ENCODE measurements at regions not wholly inside any gene's neighbourhood (a gene's known extent, or its start where the extent isn't known, plus 50 kb on each side); places are given as distances from the start of the nearest gene placed in this dataset.

DNA sequence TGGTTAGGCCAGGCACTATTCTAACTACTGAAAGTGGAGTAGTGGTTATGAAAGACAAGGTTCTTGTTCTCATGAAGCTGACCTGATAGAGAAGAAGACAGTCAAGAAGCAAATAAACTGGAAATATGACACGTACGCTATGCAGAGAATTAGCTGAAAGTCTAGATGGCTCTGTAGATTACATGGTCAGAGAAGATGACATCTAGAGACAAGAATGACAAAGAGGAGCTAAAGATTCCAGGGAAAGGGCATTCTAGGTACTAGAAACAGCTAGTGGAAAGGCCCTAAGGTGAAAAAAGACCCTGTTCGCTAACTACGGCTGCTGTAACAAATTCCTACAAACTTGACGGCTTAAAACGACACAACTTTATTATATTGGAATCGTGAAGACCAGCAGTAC, 68.0 kb upstream of the NRIP1 start (continued):
- TF ChIP-seq, protein P1, sequence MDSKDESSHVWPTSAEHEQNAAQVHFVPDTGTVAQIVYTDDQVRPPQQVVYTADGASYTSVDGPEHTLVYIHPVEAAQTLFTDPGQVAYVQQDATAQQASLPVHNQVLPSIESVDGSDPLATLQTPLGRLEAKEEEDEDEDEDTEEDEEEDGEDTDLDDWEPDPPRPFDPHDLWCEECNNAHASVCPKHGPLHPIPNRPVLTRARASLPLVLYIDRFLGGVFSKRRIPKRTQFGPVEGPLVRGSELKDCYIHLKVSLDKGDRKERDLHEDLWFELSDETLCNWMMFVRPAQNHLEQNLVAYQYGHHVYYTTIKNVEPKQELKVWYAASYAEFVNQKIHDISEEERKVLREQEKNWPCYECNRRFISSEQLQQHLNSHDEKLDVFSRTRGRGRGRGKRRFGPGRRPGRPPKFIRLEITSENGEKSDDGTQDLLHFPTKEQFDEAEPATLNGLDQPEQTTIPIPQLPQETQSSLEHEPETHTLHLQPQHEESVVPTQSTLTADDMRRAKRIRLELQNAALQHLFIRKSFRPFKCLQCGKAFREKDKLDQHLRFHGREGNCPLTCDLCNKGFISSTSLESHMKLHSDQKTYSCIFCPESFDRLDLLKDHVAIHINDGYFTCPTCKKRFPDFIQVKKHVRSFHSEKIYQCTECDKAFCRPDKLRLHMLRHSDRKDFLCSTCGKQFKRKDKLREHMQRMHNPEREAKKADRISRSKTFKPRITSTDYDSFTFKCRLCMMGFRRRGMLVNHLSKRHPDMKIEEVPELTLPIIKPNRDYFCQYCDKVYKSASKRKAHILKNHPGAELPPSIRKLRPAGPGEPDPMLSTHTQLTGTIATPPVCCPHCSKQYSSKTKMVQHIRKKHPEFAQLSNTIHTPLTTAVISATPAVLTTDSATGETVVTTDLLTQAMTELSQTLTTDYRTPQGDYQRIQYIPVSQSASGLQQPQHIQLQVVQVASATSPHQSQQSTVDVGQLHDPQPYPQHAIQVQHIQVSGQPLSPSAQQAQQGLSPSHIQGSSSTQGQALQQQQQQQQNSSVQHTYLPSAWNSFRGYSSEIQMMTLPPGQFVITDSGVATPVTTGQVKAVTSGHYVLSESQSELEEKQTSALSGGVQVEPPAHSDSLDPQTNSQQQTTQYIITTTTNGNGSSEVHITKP (tag by site-specific recombination; IDR thresholded peaks at IDR 0.05) = no peak
- TF ChIP-seq ZNF239 (tag by site-specific recombination; IDR thresholded peaks at IDR 0.05) = no peak

DNA sequence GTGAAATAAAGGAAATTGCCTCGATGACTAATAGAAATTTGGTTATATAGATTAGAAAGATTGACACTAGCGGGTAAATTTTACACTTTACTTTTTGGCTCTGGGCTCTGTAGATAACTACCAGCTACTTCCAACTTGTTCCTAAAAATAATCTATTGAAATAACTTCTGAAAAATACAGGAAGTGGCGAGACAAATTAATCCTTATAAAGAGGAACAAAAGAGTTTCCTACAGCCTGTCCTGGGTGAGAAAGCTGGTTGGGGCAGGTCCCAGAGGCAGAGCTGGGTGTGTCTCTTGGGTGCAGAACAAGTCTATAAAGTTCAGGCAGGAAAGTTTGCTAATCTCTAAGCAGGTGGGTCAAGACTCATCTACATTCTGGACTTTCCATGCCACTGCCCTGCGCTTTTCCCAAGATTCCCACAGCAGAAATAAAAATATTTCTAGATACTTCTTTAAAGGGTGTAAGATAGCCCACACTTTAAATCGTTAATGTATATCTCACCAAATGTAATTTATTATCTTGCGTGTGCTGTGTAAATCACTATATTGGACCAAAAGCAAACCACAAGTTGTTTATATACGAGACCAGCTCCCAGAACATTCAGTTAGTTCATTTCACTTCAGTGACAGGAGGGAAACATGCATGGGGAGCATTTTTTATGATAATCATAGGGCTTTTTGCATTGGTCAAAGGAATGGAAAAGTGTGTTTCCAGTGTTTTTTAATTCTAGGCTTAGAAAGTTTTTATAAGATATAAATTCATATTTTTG, 70.1 kb upstream of the NRIP1 start:
- POLR2A ChIA-PET = no interaction called here
- TF ChIP-seq ZNF239 (tag by site-specific recombination; IDR thresholded peaks at IDR 0.05) = no peak
- TF ChIP-seq ZNF350 (tag by site-specific recombination; IDR thresholded peaks at IDR 0.05) = no peak
- Histone ChIP-seq H3K4me1 (ENCODE audit: control insufficient read depth, insufficient read depth, low read length) (no peaks in the 10 kb centered on the region; the same call in 1 of the 2 replicates), H3K9me3 (ENCODE audit: control insufficient read depth, insufficient read depth, low read depth, low read length) (no peaks in the 10 kb centered on the region), H3K4me3 (ENCODE audit: low read depth, low read length) (no peak overlapping the region), H3K36me3 (ENCODE audit: control insufficient read depth in 2 of 2, insufficient read depth in 1 of 2, low read length in 2 of 2) (no peaks in the 10 kb centered on the region), H3K27ac (ENCODE audit: extremely low read depth, low read depth, low read length) (no peak overlapping the region)
- CTCF ChIA-PET = no interaction called here

DNA sequence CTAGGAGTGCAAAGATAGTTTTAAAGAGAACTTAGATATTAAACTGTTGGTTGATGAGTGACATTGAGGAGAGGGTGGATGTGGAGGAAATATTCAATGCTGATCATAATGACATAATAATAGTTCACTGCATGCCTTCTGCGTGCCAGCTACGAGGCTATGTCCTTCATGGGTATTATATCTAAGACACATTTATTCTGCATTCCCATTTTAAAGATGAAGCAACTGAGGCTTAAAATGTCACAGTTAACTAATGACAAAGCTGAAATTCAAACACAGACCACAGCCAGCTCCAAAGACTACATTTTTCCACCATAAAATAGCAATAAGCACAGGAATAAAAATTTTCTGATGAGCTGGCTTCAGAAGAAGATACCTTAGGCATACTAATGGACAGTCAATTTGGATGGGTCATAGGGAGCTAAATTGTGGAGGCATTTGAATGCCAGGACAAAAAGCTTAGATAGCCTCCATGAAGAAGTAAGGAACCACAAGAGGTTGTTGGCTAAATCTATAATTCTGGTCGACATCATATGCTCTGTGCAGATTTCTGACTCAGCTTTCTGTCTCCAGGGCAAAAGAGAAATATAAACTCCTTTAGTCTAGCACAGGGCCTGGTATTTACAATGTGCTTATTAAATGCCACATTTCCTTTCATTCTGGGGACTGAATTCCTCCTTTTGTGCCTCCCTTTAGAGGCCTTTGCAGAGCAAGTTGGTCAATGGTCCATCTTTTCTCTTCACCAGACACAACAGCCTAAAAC, 71.2 kb upstream of the NRIP1 start:
- TF ChIP-seq ZNF214 (tag by site-specific recombination; IDR thresholded peaks at IDR 0.05; ENCODE audit: borderline replicate concordance) (no peak), ZNF510 (tag by site-specific recombination; IDR thresholded peaks at IDR 0.05; ENCODE audit: insufficient replicate concordance) (no peak), ZFP41 (tag by site-specific recombination; IDR thresholded peaks at IDR 0.05; ENCODE audit: borderline replicate concordance) (no peak), KLF7 (tag by site-specific recombination; IDR thresholded peaks at IDR 0.05; ENCODE audit: borderline replicate concordance) (no peak), ZNF274 (IDR thresholded peaks at IDR 0.05; ENCODE audit: low read length) (no peak), ZNF274 (tag by site-specific recombination; IDR thresholded peaks at IDR 0.05; ENCODE audit: borderline replicate concordance) (no peak)
- TF ChIP-seq, protein P2, sequence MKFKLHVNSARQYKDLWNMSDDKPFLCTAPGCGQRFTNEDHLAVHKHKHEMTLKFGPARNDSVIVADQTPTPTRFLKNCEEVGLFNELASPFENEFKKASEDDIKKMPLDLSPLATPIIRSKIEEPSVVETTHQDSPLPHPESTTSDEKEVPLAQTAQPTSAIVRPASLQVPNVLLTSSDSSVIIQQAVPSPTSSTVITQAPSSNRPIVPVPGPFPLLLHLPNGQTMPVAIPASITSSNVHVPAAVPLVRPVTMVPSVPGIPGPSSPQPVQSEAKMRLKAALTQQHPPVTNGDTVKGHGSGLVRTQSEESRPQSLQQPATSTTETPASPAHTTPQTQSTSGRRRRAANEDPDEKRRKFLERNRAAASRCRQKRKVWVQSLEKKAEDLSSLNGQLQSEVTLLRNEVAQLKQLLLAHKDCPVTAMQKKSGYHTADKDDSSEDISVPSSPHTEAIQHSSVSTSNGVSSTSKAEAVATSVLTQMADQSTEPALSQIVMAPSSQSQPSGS (tag by site-specific recombination; IDR thresholded peaks at IDR 0.05; ENCODE audit: low read depth) = no peak
- H3K4me3 ChIP-seq (ENCODE audit: low read depth, low read length) = no peak overlapping the region
- no peaks in the 10 kb centered on the region for H3K9me3 ChIP-seq (ENCODE audit: control insufficient read depth, insufficient read depth, low read depth, low read length)
- no peaks in the 10 kb centered on the region for H3K36me3 ChIP-seq (ENCODE audit: control insufficient read depth in 2 of 2, insufficient read depth in 1 of 2, low read length in 2 of 2)
- peaks cover 8% of the 10 kb centered on the region for H3K4me1 ChIP-seq (ENCODE audit: control insufficient read depth, insufficient read depth, low read length)
- ChIA-PET POLR2A (no interaction called here), CTCF (interaction anchor here (0.8 to 1.1 kb wide), 2 partner anchors 241 to 259 kb away, joined by 3 to 5 read pairs; no protein-coding TSS in a partner anchor)
- no peak overlapping the region for H3K27ac ChIP-seq (ENCODE audit: extremely low read depth, low read depth, low read length)

DNA sequence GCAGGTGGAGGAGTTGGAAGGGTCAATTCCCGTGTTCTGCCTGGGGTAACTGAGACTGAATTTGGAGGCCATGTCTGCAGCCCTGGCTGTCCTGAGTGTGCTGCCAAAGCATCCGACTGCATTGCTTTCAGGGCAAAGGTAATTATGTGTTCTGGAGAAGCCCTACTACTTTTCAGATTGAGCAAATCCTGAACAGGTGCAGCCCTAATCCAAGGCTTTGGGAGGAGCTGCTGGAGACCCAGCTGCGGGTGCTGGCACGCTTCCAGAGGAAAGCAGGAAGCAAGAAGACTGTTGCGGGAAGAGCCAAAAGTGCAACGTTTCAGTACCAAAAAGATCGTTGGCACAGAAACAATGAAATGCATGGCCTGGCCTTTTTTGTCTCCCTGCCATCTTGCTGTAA, 73.7 kb upstream of the NRIP1 start:
- no peaks in the 10 kb centered on the region for H3K36me3 ChIP-seq (ENCODE audit: control insufficient read depth in 2 of 2, insufficient read depth in 1 of 2, low read length in 2 of 2)
- H3K4me3 ChIP-seq (ENCODE audit: low read depth, low read length) = no peak overlapping the region
- no peaks in the 10 kb centered on the region for H3K9me3 ChIP-seq (ENCODE audit: control insufficient read depth, insufficient read depth, low read depth, low read length)
- CTCF ChIA-PET = no interaction called here
- no peak overlapping the region for H3K27ac ChIP-seq (ENCODE audit: extremely low read depth, low read depth, low read length)
- TF ChIP-seq ZBTB8A (tag by site-specific recombination; IDR thresholded peaks at IDR 0.05) (no peak), ZNF311 (tag by site-specific recombination; IDR thresholded peaks at IDR 0.05; ENCODE audit: borderline replicate concordance) (no peak), ZNF473 (tag by site-specific recombination; IDR thresholded peaks at IDR 0.05) (no peak), REPIN1 (tag by site-specific recombination; IDR thresholded peaks at IDR 0.05; ENCODE audit: low read depth) (no peak), ZNF843 (tag by site-specific recombination; IDR thresholded peaks at IDR 0.05) (no peak), ZNF777 (tag by site-specific recombination; IDR thresholded peaks at IDR 0.05; ENCODE audit: borderline replicate concordance) (no peak), ZFHX2 (tag by site-specific recombination; conservative IDR thresholded peaks at IDR 0.05) (no peak), ZNF114 (tag by site-specific recombination; IDR thresholded peaks at IDR 0.05) (no peak), ZNF155 (tag by site-specific recombination; IDR thresholded peaks at IDR 0.05) (no peak)
- TF ChIP-seq, protein P3, sequence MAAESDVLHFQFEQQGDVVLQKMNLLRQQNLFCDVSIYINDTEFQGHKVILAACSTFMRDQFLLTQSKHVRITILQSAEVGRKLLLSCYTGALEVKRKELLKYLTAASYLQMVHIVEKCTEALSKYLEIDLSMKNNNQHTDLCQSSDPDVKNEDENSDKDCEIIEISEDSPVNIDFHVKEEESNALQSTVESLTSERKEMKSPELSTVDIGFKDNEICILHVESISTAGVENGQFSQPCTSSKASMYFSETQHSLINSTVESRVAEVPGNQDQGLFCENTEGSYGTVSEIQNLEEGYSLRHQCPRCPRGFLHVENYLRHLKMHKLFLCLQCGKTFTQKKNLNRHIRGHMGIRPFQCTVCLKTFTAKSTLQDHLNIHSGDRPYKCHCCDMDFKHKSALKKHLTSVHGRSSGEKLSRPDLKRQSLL (tag by site-specific recombination; IDR thresholded peaks at IDR 0.05) = no peak
- H3K4me1 ChIP-seq (ENCODE audit: control insufficient read depth, insufficient read depth, low read length) = peaks cover 8% of the 10 kb centered on the region
- POLR2A ChIA-PET = interaction anchor here (0.6 kb wide), 1 partner anchor 65 kb away, joined by 3 read pairs; no protein-coding TSS in a partner anchor

Data from HEK293 (cell line).